ENCODE measurements at regions not wholly inside any gene's neighbourhood (a gene's known extent, or its start where the extent isn't known, plus 50 kb on each side); places are given as distances from the start of the nearest gene placed in this dataset.
"Not testable (repeated sequence)": the region's sequence is repeated elsewhere in the genome, so short reads cannot be mapped to it uniquely, and the experiment has no call there.

DNA sequence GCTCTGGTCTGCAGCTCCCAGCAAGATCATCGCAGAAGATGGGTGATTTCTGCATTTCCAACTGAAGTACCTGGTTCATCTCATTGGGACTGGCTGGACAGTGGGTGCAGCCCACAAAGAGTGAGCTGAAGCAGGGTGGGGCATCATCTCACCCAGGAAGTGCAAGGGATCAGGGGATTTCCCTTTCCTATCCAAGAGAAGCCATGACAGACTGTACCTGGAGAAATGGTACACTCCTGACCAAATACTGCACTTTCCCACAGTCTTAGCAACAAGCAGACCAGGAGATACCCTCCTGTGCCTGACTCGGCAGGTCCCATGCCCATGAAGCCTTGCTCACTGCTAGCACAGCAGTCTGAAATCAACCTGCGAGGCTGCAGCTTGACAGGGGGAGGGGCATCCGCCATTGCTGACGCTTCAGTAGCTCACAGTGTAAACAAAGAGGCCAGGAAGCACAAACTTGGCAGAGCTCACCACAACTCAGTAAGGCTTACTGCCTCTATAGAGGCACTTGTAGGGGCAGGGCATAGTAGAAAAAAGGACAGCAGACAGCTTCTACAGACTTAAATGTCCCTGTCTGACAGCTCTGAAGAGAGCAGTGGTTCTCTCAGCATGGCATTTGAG is 60.5 kb downstream of the AREG start:
- H3K4me1 ChIP-seq (ENCODE audit: insufficient read depth, insufficient read length); DNase-seq (ENCODE audit: low read depth, low spot score): not testable (repeated sequence)

DNA sequence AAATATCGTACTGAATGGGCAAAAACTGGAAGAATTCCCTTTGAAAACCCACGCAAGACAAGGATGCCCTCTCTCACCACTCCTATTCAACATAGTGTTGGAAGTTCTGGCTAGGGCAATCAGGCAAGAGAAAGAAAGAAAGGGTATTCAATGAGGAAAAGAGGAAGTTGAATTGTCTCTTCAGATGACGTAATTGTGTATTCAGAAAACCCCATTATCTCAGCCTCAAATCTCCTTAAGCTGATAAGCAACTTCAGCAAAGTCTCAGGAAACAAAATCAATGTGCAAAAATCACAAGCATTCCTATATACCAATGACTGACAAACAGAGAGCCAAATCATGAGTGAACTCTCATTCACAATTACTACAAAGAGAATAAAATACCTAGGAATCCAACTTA is 64.4 kb downstream of the AREG start:
- H3K4me3 ChIP-seq (ENCODE audit: insufficient read length, low read depth); H3K27me3 ChIP-seq (ENCODE audit: insufficient read depth, insufficient read length); H3K9ac ChIP-seq (ENCODE audit: insufficient read length, low read depth); H3K4me1 ChIP-seq (ENCODE audit: insufficient read depth, insufficient read length); DNase-seq (ENCODE audit: low read depth, low spot score); H3K9me3 ChIP-seq (ENCODE audit: insufficient read depth, low read length); H3K36me3 ChIP-seq (ENCODE audit: insufficient read depth, insufficient read length, low read length): not testable (repeated sequence)

More for the DNA sequence above, 60.5 kb downstream of the AREG start:
- H3K9me3 ChIP-seq (ENCODE audit: insufficient read depth, low read length); H3K36me3 ChIP-seq (ENCODE audit: insufficient read depth, insufficient read length, low read length); H3K4me3 ChIP-seq (ENCODE audit: insufficient read length, low read depth); H3K27me3 ChIP-seq (ENCODE audit: insufficient read depth, insufficient read length); H3K9ac ChIP-seq (ENCODE audit: insufficient read length, low read depth): not testable (repeated sequence)

DNA sequence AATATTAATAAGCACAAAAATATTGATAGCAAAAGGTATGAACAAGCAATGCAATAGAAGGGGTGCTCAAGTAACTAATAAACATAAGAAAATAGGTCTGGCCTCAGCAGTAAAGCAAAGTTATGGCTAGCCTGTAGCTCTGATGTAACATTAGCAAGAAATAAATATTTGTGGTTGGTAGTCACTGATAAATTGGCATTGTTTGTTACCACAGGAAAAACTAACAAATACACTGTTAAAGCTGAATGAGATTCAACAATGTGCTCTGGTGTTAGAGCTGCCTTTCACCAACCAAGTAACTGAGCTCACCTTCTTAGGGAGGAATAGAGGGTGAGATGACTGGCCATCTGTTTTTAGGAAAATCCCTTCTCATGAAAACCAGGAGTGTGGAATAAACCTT is 71.4 kb downstream of the AREG start:
- H3K27me3 ChIP-seq (ENCODE audit: insufficient read depth, insufficient read length), result no peaks in the 10 kb centered on the region
- no peaks in the 10 kb centered on the region for H3K9me3 ChIP-seq (ENCODE audit: insufficient read depth, low read length)
- no peaks in the 10 kb centered on the region for H3K36me3 ChIP-seq (ENCODE audit: insufficient read depth, insufficient read length, low read length)
- H3K4me3 ChIP-seq (ENCODE audit: insufficient read length, low read depth), result no peak overlapping the region
- DNase-seq (ENCODE audit: low read depth, low spot score), result no peak
- no peak overlapping the region for H3K9ac ChIP-seq (ENCODE audit: insufficient read length, low read depth)
- H3K4me1 ChIP-seq (ENCODE audit: insufficient read depth, insufficient read length), result no peaks in the 10 kb centered on the region
- TF ChIP-seq ZNF274 (IDR thresholded peaks at IDR 0.05; ENCODE audit: low read depth, low read length) (no peak), YY1 (IDR thresholded peaks at IDR 0.05; ENCODE audit: insufficient read depth, insufficient read length) (no peak), SUZ12 (IDR thresholded peaks at IDR 0.05; ENCODE audit: extremely low read depth, insufficient read depth, insufficient read length) (no peak)

GRCh38 chr4:74517996-74518395 is 73.1 kb downstream of the AREG start:
- no peak for DNase-seq (ENCODE audit: low read depth, low spot score)
- Histone ChIP-seq H3K9me3 (ENCODE audit: insufficient read depth, low read length) (no peaks in the 10 kb centered on the region), H3K27me3 (ENCODE audit: insufficient read depth, insufficient read length) (no peaks in the 10 kb centered on the region), H3K36me3 (ENCODE audit: insufficient read depth, insufficient read length, low read length) (no peaks in the 10 kb centered on the region), H3K9ac (ENCODE audit: insufficient read length, low read depth) (no peak overlapping the region), H3K4me1 (ENCODE audit: insufficient read depth, insufficient read length) (no peaks in the 10 kb centered on the region), H3K4me3 (ENCODE audit: insufficient read length, low read depth) (no peak overlapping the region)
- TF ChIP-seq YY1 (IDR thresholded peaks at IDR 0.05; ENCODE audit: insufficient read depth, insufficient read length) (no peak), ZNF274 (IDR thresholded peaks at IDR 0.05; ENCODE audit: low read depth, low read length) (no peak), SUZ12 (IDR thresholded peaks at IDR 0.05; ENCODE audit: extremely low read depth, insufficient read depth, insufficient read length) (no peak)

- no peak for DNase-seq (ENCODE audit: low read depth, low spot score)
- Histone ChIP-seq H3K9ac (ENCODE audit: insufficient read length, low read depth) (no peak overlapping the region), H3K4me1 (ENCODE audit: insufficient read depth, insufficient read length) (no peaks in the 10 kb centered on the region), H3K4me3 (ENCODE audit: insufficient read length, low read depth) (no peak overlapping the region), H3K9me3 (ENCODE audit: insufficient read depth, low read length) (no peaks in the 10 kb centered on the region), H3K36me3 (ENCODE audit: insufficient read depth, insufficient read length, low read length) (no peaks in the 10 kb centered on the region), H3K27me3 (ENCODE audit: insufficient read depth, insufficient read length) (no peaks in the 10 kb centered on the region)
- TF ChIP-seq YY1 (IDR thresholded peaks at IDR 0.05; ENCODE audit: insufficient read depth, insufficient read length) (no peak), SUZ12 (IDR thresholded peaks at IDR 0.05; ENCODE audit: extremely low read depth, insufficient read depth, insufficient read length) (no peak), ZNF274 (IDR thresholded peaks at IDR 0.05; ENCODE audit: low read depth, low read length) (no peak)
Measured at GRCh38 chr4:74522251-74522991, 77.5 kb downstream of the AREG start.

- H3K27me3 ChIP-seq (ENCODE audit: insufficient read depth, insufficient read length), result no peaks in the 10 kb centered on the region
- no peaks in the 10 kb centered on the region for H3K9me3 ChIP-seq (ENCODE audit: insufficient read depth, low read length)
- TF ChIP-seq ZNF274 (IDR thresholded peaks at IDR 0.05; ENCODE audit: low read depth, low read length) (no peak), YY1 (IDR thresholded peaks at IDR 0.05; ENCODE audit: insufficient read depth, insufficient read length) (no peak), SUZ12 (IDR thresholded peaks at IDR 0.05; ENCODE audit: extremely low read depth, insufficient read depth, insufficient read length) (no peak)
- H3K4me1 ChIP-seq (ENCODE audit: insufficient read depth, insufficient read length), result no peaks in the 10 kb centered on the region
- no peak overlapping the region for H3K9ac ChIP-seq (ENCODE audit: insufficient read length, low read depth)
- no peaks in the 10 kb centered on the region for H3K36me3 ChIP-seq (ENCODE audit: insufficient read depth, insufficient read length, low read length)
- DNase-seq (ENCODE audit: low read depth, low spot score), result no peak
- H3K4me3 ChIP-seq (ENCODE audit: insufficient read length, low read depth), result no peak overlapping the region
Measured at GRCh38 chr4:74523096-74523495, 78.2 kb downstream of the AREG start.

DNA sequence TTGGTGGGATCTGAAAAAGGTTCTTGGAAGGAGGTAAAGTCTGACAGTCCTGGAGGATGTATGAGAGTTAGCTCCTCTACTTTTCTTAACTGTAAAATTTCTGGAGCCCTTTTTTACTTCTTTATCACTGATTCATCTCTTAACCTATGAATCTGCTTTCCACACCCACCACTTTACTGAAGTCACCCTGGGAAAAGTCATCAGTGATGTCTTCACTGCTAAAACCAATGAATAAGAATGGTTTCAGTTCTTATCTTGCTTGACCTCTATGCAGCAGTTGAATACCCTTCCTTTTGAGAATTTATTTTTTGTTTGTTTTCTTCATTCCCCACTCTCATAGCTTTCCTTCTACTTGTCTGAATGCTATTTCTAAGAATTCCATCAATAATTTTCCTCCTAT is 80.0 kb downstream of the AREG start:
- no peak for DNase-seq (ENCODE audit: low read depth, low spot score)
- Histone ChIP-seq H3K9me3 (ENCODE audit: insufficient read depth, low read length) (no peaks in the 10 kb centered on the region), H3K9ac (ENCODE audit: insufficient read length, low read depth) (no peak overlapping the region), H3K27me3 (ENCODE audit: insufficient read depth, insufficient read length) (no peaks in the 10 kb centered on the region), H3K36me3 (ENCODE audit: insufficient read depth, insufficient read length, low read length) (no peaks in the 10 kb centered on the region), H3K4me3 (ENCODE audit: insufficient read length, low read depth) (no peak overlapping the region), H3K4me1 (ENCODE audit: insufficient read depth, insufficient read length) (no peaks in the 10 kb centered on the region)
- no peak for TF ChIP-seq ZNF274 (IDR thresholded peaks at IDR 0.05; ENCODE audit: low read depth, low read length)

DNA sequence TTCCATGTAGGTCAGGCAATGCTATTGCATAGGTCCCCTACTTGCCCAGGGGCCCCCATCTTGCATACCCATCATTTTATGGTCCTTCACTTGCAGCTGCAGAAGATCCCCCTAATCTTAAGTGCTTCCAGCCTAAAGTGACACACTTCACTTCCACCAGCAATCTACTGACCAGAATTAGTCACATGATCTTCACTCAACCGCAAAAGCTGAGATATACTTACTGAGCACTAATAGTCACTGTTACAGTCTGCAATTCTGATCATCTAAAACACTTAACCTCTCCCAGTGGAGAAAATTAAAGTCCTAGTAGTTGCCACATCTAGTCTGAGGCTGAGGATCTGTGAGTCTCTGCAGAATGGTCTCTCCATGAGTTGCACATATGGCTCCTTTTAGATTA is 82.1 kb downstream of the AREG start:
- Histone ChIP-seq H3K4me1 (ENCODE audit: insufficient read depth, insufficient read length) (no peaks in the 10 kb centered on the region), H3K27me3 (ENCODE audit: insufficient read depth, insufficient read length) (no peaks in the 10 kb centered on the region), H3K36me3 (ENCODE audit: insufficient read depth, insufficient read length, low read length) (no peaks in the 10 kb centered on the region), H3K9me3 (ENCODE audit: insufficient read depth, low read length) (no peaks in the 10 kb centered on the region), H3K9ac (ENCODE audit: insufficient read length, low read depth) (no peak overlapping the region), H3K4me3 (ENCODE audit: insufficient read length, low read depth) (no peak overlapping the region)
- no peak for DNase-seq (ENCODE audit: low read depth, low spot score)
- TF ChIP-seq YY1 (IDR thresholded peaks at IDR 0.05; ENCODE audit: insufficient read depth, insufficient read length) (no peak), ZNF274 (IDR thresholded peaks at IDR 0.05; ENCODE audit: low read depth, low read length) (no peak), SUZ12 (IDR thresholded peaks at IDR 0.05; ENCODE audit: extremely low read depth, insufficient read depth, insufficient read length) (no peak)

Measured in NT2/D1 (cell line).